Gastroesophageal sphincter (tissue), 3 donors: ENCODE measurements at regions not wholly inside any gene's neighbourhood (a gene's known extent, or its start where the extent isn't known, plus 50 kb on each side); places are given as distances from the start of the nearest gene placed in this dataset.

Experiments used
- CTCF ChIP-seq, 4 experiments: fragments of 200-600 bp in 2 of 4; fragments of 450-650 bp in 2 of 4; sonication (generic) in 1 of 4; IDR thresholded peaks; one replicate each; pipeline ENCODE4 v1.5.1; 2017 to 2019; ENCODE audit warnings: antibody characterized with exemption in 4 of 4, mild to moderate bottlenecking in 2 of 4, moderate library complexity in 2 of 4
- EP300 ChIP-seq: sonication (generic); formaldehyde crosslinking; IDR thresholded peaks from one replicate; pipeline ENCODE4 v1.6.1; 2017; ENCODE audit warnings: antibody characterized with exemption, mild to moderate bottlenecking
- POLR2A ChIP-seq, 2 donors: fragments of 450-650 bp; IDR thresholded peaks; one replicate each; pipeline ENCODE4 v1.6.1; 2017; ENCODE audit warnings: antibody characterized with exemption in 2 of 2, mild to moderate bottlenecking in 2 of 2, moderate library complexity in 1 of 2
- POLR2AphosphoS5 ChIP-seq: sonication (generic); formaldehyde crosslinking; IDR thresholded peaks from one replicate; pipeline ENCODE4 v1.6.1; 2017; ENCODE audit warnings: antibody characterized with exemption

DNA sequence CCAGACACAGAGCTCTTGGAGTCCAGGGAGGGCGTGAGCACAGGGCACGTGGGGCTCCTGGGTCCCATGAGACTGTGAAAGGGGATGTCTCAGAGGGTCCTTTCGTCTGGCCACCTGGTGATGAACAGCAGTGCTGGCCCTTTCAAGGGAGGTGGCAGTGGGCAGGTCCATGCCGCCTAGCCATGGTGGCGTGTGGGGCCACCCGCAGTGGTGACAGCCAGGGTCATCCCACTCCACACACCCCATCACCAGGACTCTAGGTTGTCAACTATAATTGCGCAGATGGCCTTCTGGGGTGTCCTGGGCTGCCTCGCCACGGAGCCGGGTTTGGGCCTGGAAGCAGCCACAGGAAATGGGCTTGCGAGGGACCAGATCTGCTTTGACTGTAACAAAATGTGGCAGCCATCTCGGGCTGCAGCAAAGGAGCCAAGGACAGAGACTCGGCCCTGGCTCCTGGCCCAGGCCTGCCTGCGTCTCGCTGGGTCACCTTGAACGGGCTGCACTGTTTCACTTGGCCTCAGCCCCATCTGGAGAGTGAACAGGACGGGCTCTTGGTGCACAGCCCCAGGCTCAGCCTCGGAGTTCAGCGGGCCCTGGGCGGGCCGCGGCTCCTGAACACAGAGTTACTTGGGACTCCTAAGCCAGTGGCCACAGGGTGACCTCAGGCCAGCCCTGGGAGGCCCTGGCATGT lies 1350.5 kb downstream of the BRD1 start:
- TF ChIP-seq CTCF (IDR thresholded peaks at IDR 0.05) (no peak), POLR2AphosphoS5 (no peak), EP300 (no peak), POLR2A (IDR thresholded peaks at IDR 0.05) (no peak)
